EL (cell line): ENCODE measurements at regions not wholly inside any gene's neighbourhood (a gene's known extent, or its start where the extent isn't known, plus 50 kb on each side); places are given as distances from the start of the nearest gene placed in this dataset.
"Not testable (repeated sequence)": the region's sequence is repeated elsewhere in the genome, so short reads cannot be mapped to it uniquely, and the experiment has no call there.

ENCODE experiments used
- DNase-seq: peaks from one replicate; pipeline ENCODE4 v3.0.0-alpha.2; 2016

GRCh38 chr4:189497996-189498395, 442.7 kb upstream of the FRG1 start:
- no peak for DNase-seq

GRCh38 chr4:189498457-189498856, 442.2 kb upstream of the FRG1 start:
- DNase-seq: no peak

- no peak for DNase-seq
Measured at GRCh38 chr4:189499696-189500095, 441.0 kb upstream of the FRG1 start.

- DNase-seq: no peak
Measured at GRCh38 chr4:189500970-189501369, 439.7 kb upstream of the FRG1 start.

GRCh38 chr4:189502841-189503435, 437.7 kb upstream of the FRG1 start:
- no peak for DNase-seq

GRCh38 chr4:189504220-189504619, 436.5 kb upstream of the FRG1 start:
- DNase-seq: no peak

GRCh38 chr4:189505380-189505779, 435.3 kb upstream of the FRG1 start:
- no peak for DNase-seq

GRCh38 chr4:189506080-189506479, 434.6 kb upstream of the FRG1 start:
- DNase-seq: no peak

- no peak for DNase-seq
Measured at GRCh38 chr4:189507060-189507459, 433.6 kb upstream of the FRG1 start.

GRCh38 chr4:189510601-189511000, 430.1 kb upstream of the FRG1 start:
- no peak for DNase-seq

GRCh38 chr4:189511581-189511980, 429.1 kb upstream of the FRG1 start:
- no peak for DNase-seq

- no peak for DNase-seq
Measured at GRCh38 chr4:189513421-189513820, 427.3 kb upstream of the FRG1 start.

GRCh38 chr4:189514209-189514608, 426.5 kb upstream of the FRG1 start:
- no peak for DNase-seq

- DNase-seq: no peak
Measured at GRCh38 chr4:189516902-189517301, 423.8 kb upstream of the FRG1 start.

GRCh38 chr4:189519186-189519585, 421.5 kb upstream of the FRG1 start:
- DNase-seq: no peak

- no peak for DNase-seq
Measured at GRCh38 chr4:189525304-189525703, 415.4 kb upstream of the FRG1 start.

GRCh38 chr4:189530848-189531247, 409.8 kb upstream of the FRG1 start:
- no peak for DNase-seq

GRCh38 chr4:189533603-189534002, 407.1 kb upstream of the FRG1 start:
- DNase-seq: no peak

GRCh38 chr4:189547559-189547958, 393.1 kb upstream of the FRG1 start:
- DNase-seq: no peak

GRCh38 chr4:189548484-189549125, 392.1 kb upstream of the FRG1 start:
- no peak for DNase-seq

- not testable (repeated sequence) for DNase-seq
Measured at GRCh38 chr4:189551931-189552670, 388.6 kb upstream of the FRG1 start.

- not testable (repeated sequence) for DNase-seq
Measured at GRCh38 chr4:189560605-189561004, 380.1 kb upstream of the FRG1 start.

- DNase-seq: not testable (repeated sequence)
Measured at GRCh38 chr4:189563751-189564150, 376.9 kb upstream of the FRG1 start.

GRCh38 chr4:189566271-189566670, 374.4 kb upstream of the FRG1 start:
- DNase-seq: not testable (repeated sequence)
